Neural progenitor cell (in vitro differentiated cells): ENCODE measurements at regions not wholly inside any gene's neighbourhood (a gene's known extent, or its start where the extent isn't known, plus 50 kb on each side); places are given as distances from the start of the nearest gene placed in this dataset.

Source experiments
- DNase-seq: peaks from one replicate; pipeline ENCODE4 v3.0.0-alpha.2; 2016; ENCODE audit warnings: low spot score
- H2AFZ ChIP-seq: fragments of 200-600 bp; sonication (generic); replicated peaks from 2 replicates; pipeline ENCODE4 v1.6.1; 2016; ENCODE audit warnings: antibody characterized with exemption
- H3F3A ChIP-seq: fragments of 200-600 bp; sonication (generic); 2 replicates; pipeline ENCODE4 v1.6.1; 2016; ENCODE audit warnings: antibody characterized with exemption, low read depth
- H3K27ac ChIP-seq: fragments of 200-600 bp; sonication (generic); 2 replicates; pipeline ENCODE4 v1.5.1; 2016; ENCODE audit warnings: mild to moderate bottlenecking
- H3K27me3 ChIP-seq: fragments of 200-600 bp; sonication (generic); 2 replicates; pipeline ENCODE4 v1.6.1; 2016; ENCODE audit warnings: mild to moderate bottlenecking, moderate library complexity
- H3K36me3 ChIP-seq: fragments of 200-600 bp; sonication (generic); 2 replicates; pipeline ENCODE4 v1.5.1; 2016
- H3K4me1 ChIP-seq: fragments of 200-600 bp; sonication (generic); 2 replicates; pipeline ENCODE4 v1.6.1; 2016; ENCODE audit warnings: mixed run types
- H3K4me2 ChIP-seq: fragments of 200-600 bp; sonication (generic); 2 replicates; pipeline ENCODE4 v1.6.1; 2016
- H3K4me3 ChIP-seq: fragments of 200-600 bp; sonication (generic); 2 replicates; pipeline ENCODE4 v1.5.1; 2016
- H3K79me2 ChIP-seq: fragments of 200-600 bp; sonication (generic); 2 replicates; pipeline ENCODE4 v1.6.1; 2016; ENCODE audit warnings: low read depth
- H3K9ac ChIP-seq: fragments of 200-600 bp; sonication (generic); 2 replicates; pipeline ENCODE4 v1.6.1; 2016
- H3K9me3 ChIP-seq: fragments of 200-600 bp; sonication (generic); 2 replicates; pipeline ENCODE4 v1.5.1; 2016; ENCODE audit warnings: low read depth
- H4K20me1 ChIP-seq: fragments of 200-600 bp; sonication (generic); 2 replicates; pipeline ENCODE4 v1.6.1; 2016; ENCODE audit warnings: low read depth
- H3K27ac Mint-ChIP-seq: 3 replicates; pipeline ENCODE4 v1.8.0; 2021; ENCODE audit warnings: mixed read lengths
- H3K27me3 Mint-ChIP-seq: 2 replicates; pipeline ENCODE4 v1.8.0; 2022; ENCODE audit warnings: low read depth, mild to moderate bottlenecking, inconsistent platforms, moderate library complexity, mixed read lengths; ENCODE audit not compliant: insufficient read depth
- H3K36me3 Mint-ChIP-seq: 3 replicates; pipeline ENCODE4 v1.8.0; 2021; ENCODE audit warnings: mixed read lengths
- H3K4me1 Mint-ChIP-seq: 3 replicates; pipeline ENCODE4 v1.8.0; 2021; ENCODE audit warnings: mixed read lengths
- H3K4me3 Mint-ChIP-seq: 3 replicates; pipeline ENCODE4 v1.8.0; 2021; ENCODE audit warnings: mild to moderate bottlenecking, moderate library complexity, mixed read lengths
- H3K9me3 Mint-ChIP-seq: 3 replicates; pipeline ENCODE4 v1.8.0; 2020; ENCODE audit warnings: mixed read lengths
- EZH2 ChIP-seq: fragments of 200-600 bp; sonication (generic); IDR thresholded peaks from 2 replicates; pipeline ENCODE4 v1.6.1; 2017; ENCODE audit warnings: antibody characterized with exemption, mild to moderate bottlenecking, moderate library complexity
- EZH2phosphoT487 ChIP-seq: fragments of 200-600 bp; sonication (generic); IDR thresholded peaks from 2 replicates; pipeline ENCODE4 v1.6.1; 2017; ENCODE audit warnings: antibody characterized with exemption
- TF ChIP-seq, protein P1 (sequence below): fragments of 200-600 bp; sonication (generic); IDR thresholded peaks from 2 replicates; pipeline ENCODE4 v1.5.1; 2017; ENCODE audit warnings: antibody characterized with exemption, mild to moderate bottlenecking

DNA sequence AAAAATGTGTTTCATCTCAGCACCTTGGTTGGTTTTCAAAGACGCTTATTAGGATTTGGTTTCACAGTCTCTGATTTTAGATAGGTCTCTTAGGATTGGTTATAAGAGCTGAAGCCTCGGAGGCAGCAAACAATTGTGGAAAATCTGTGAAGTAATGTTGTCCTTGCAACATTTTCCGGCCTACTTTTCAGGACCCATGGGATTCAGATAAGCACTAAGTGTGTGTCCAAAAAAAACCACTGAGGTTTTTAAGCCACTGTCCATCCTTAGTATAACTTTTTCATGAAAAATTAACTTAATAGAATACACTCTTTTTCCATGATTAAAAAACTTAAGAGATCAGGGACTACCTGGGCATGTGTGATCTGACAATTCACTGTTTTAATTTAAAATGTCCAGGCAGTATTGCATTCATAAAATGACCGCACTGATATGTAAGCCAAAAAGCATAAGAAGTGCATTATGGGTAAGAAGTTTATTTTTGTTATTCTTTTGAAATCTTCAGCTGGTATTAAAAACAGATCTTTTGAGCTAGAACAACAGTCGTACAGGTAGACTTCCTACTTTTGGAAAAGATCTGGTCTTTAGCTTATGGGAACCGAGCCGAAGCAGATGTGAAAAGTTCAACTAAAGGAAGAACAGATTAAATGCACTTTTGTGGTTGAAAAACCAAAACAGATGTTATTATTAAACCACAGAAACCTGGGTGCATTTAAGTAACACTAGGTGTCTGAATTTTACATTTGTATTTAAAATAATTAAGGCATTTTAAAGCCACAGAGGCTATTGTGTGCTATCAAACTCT is 479.4 kb upstream of the ZEB2 start:
- Histone ChIP-seq H3K9ac (no peak overlapping the region), H3K36me3 (no peaks in the 10 kb centered on the region), H3K27me3 (no peaks in the 10 kb centered on the region), H3K4me3 (no peak overlapping the region), H4K20me1 (no peaks in the 10 kb centered on the region), H3K4me2 (no peak overlapping the region), H3K4me1 (no peaks in the 10 kb centered on the region), H2AFZ (peak overlapping the region; percentile 0), H3K79me2 (no peaks in the 10 kb centered on the region), H3F3A (no peaks in the 10 kb centered on the region), H3K27ac (no peak overlapping the region), H3K9me3 (no peaks in the 10 kb centered on the region)
- no peak for DNase-seq
- Mint-ChIP-seq H3K27me3 (no peaks in the 10 kb centered on the region), H3K27ac (no peak overlapping the region), H3K9me3 (no peaks in the 10 kb centered on the region), H3K4me1 (no peaks in the 10 kb centered on the region), H3K4me3 (no peak overlapping the region), H3K36me3 (no peaks in the 10 kb centered on the region)
- TF ChIP-seq EZH2: no peak
- TF ChIP-seq, protein P1, sequence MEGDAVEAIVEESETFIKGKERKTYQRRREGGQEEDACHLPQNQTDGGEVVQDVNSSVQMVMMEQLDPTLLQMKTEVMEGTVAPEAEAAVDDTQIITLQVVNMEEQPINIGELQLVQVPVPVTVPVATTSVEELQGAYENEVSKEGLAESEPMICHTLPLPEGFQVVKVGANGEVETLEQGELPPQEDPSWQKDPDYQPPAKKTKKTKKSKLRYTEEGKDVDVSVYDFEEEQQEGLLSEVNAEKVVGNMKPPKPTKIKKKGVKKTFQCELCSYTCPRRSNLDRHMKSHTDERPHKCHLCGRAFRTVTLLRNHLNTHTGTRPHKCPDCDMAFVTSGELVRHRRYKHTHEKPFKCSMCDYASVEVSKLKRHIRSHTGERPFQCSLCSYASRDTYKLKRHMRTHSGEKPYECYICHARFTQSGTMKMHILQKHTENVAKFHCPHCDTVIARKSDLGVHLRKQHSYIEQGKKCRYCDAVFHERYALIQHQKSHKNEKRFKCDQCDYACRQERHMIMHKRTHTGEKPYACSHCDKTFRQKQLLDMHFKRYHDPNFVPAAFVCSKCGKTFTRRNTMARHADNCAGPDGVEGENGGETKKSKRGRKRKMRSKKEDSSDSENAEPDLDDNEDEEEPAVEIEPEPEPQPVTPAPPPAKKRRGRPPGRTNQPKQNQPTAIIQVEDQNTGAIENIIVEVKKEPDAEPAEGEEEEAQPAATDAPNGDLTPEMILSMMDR: no peak

DNA sequence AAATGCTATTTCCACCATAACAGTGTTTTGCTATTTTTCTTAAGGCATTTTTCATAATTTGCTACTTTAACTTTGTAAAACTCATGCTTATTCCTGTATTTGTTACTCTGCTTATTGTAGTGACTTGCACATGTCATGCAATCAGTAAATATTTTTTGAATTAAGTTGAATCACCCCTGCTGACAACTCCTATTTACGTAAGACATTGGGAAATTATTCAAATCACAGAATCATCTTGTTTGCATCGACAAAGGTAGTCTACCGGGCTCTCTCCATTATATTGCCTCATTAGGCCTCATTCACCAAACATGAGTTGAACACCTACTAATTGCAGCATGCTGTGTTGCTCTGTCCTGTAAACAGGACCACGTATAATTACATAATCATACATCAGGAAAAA is 478.5 kb upstream of the ZEB2 start:
- H3K27me3 ChIP-seq: no peaks in the 10 kb centered on the region
- no peaks in the 10 kb centered on the region for H3K36me3 Mint-ChIP-seq
- no peaks in the 10 kb centered on the region for H4K20me1 ChIP-seq
- no peak overlapping the region for H3K27ac ChIP-seq
- no peaks in the 10 kb centered on the region for H3K79me2 ChIP-seq
- no peak for DNase-seq
- H3K4me1 ChIP-seq: no peaks in the 10 kb centered on the region
- H3K36me3 ChIP-seq: no peaks in the 10 kb centered on the region
- no peak overlapping the region for H2AFZ ChIP-seq
- no peaks in the 10 kb centered on the region for H3F3A ChIP-seq
- H3K4me2 ChIP-seq: no peak overlapping the region
- H3K9me3 ChIP-seq: no peaks in the 10 kb centered on the region
- no peak overlapping the region for H3K9ac ChIP-seq
- no peak overlapping the region for H3K4me3 Mint-ChIP-seq
- no peaks in the 10 kb centered on the region for H3K9me3 Mint-ChIP-seq
- H3K4me1 Mint-ChIP-seq: no peaks in the 10 kb centered on the region
- no peak for TF ChIP-seq EZH2
- no peak for TF ChIP-seq EZH2phosphoT487
- TF ChIP-seq, protein P1: no peak
- H3K27me3 Mint-ChIP-seq: no peaks in the 10 kb centered on the region
- H3K27ac Mint-ChIP-seq: no peak overlapping the region
- no peak overlapping the region for H3K4me3 ChIP-seq

DNA sequence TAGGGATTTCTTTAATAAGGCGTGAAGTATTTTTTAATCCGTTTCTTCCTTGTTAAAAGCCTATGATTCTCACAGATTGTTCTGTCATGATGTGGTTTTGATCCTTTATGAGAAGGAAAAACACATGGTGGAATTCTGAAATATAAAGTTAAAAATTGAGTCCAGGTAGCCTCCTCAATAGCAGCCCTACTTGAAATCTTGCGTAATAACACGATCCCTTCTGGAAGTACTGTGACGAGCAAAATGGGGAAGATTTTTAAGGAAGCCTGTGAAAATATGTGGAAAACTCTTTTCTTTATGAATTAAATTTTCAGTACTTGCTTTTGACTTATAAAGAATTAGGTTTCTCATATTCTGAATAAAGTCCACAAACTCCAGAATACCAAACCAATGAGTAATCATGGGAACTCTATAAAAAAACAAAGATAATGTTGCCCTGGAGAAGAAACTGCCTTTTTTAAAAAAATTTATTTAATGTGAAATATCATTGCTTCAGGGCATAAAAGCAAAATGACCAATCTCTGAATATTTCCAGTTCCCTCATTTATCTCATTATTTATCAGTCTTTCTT is 476.4 kb upstream of the ZEB2 start:
- H3K9me3 ChIP-seq: no peaks in the 10 kb centered on the region
- H3F3A ChIP-seq: peaks cover 4% of the 10 kb centered on the region
- Mint-ChIP-seq H3K4me1 (peaks cover 4% of the 10 kb centered on the region), H3K27ac (no peak overlapping the region), H3K4me3 (no peak overlapping the region), H3K27me3 (peaks cover 3% of the 10 kb centered on the region), H3K36me3 (peaks cover under 1% of the 10 kb centered on the region), H3K9me3 (peaks cover 17% of the 10 kb centered on the region)
- no peak overlapping the region for H3K4me3 ChIP-seq
- H4K20me1 ChIP-seq: no peaks in the 10 kb centered on the region
- no peaks in the 10 kb centered on the region for H3K27me3 ChIP-seq
- no peak for DNase-seq
- H3K9ac ChIP-seq: no peak overlapping the region
- TF ChIP-seq EZH2phosphoT487: no peak
- TF ChIP-seq EZH2: no peak
- TF ChIP-seq, protein P1: no peak
- H3K27ac ChIP-seq: no peak overlapping the region
- peaks cover 2% of the 10 kb centered on the region for H3K4me1 ChIP-seq
- H3K4me2 ChIP-seq: no peak overlapping the region
- H3K36me3 ChIP-seq: no peaks in the 10 kb centered on the region
- H3K79me2 ChIP-seq: no peaks in the 10 kb centered on the region
- no peak overlapping the region for H2AFZ ChIP-seq
